ENCODE measurements at regions not wholly inside any gene's neighbourhood (a gene's known extent, or its start where the extent isn't known, plus 50 kb on each side); places are given as distances from the start of the nearest gene placed in this dataset.

GRCh38 chr1:193957556-193958095 lies 771.2 kb upstream of the B3GALT2 start:
- Mint-ChIP-seq H3K4me3 (no peak overlapping the region), H3K9me3 (no peaks in the 10 kb centered on the region), H3K27me3 (ENCODE audit: insufficient read depth) (no peaks in the 10 kb centered on the region), H3K27ac (no peak overlapping the region), H3K36me3 (ENCODE audit: low read depth) (no peaks in the 10 kb centered on the region), H3K4me1 (ENCODE audit: low read depth) (peaks cover 7% of the 10 kb centered on the region; the same call in 1 of the 2 replicates)
- DNase-seq, result no peak
- TF ChIP-seq CTCF (IDR thresholded peaks at IDR 0.05), result no peak

GRCh38 chr1:193952778-193953374 lies 766.5 kb upstream of the B3GALT2 start:
- Mint-ChIP-seq H3K9me3 (no peaks in the 10 kb centered on the region), H3K36me3 (ENCODE audit: low read depth) (no peaks in the 10 kb centered on the region), H3K27me3 (ENCODE audit: insufficient read depth) (no peaks in the 10 kb centered on the region; the same call in 1 of the 2 replicates), H3K27ac (no peak overlapping the region), H3K4me1 (ENCODE audit: low read depth) (no peaks in the 10 kb centered on the region), H3K4me3 (no peak overlapping the region)
- DNase-seq, result no peak
- no peak for TF ChIP-seq CTCF (IDR thresholded peaks at IDR 0.05)

GRCh38 chr1:193951984-193952383 lies 765.6 kb upstream of the B3GALT2 start:
- no peak overlapping the region for H3K4me3 Mint-ChIP-seq
- DNase-seq, result no peak
- no peak overlapping the region for H3K27ac Mint-ChIP-seq
- TF ChIP-seq CTCF (IDR thresholded peaks at IDR 0.05), result no peak
- H3K9me3 Mint-ChIP-seq, result no peaks in the 10 kb centered on the region
- no peaks in the 10 kb centered on the region; the same call in 1 of the 2 replicates for H3K27me3 Mint-ChIP-seq (ENCODE audit: insufficient read depth)
- H3K4me1 Mint-ChIP-seq (ENCODE audit: low read depth), result no peaks in the 10 kb centered on the region
- no peaks in the 10 kb centered on the region for H3K36me3 Mint-ChIP-seq (ENCODE audit: low read depth)

- Mint-ChIP-seq H3K9me3 (no peaks in the 10 kb centered on the region), H3K27ac (no peak overlapping the region), H3K36me3 (ENCODE audit: low read depth) (no peaks in the 10 kb centered on the region), H3K4me1 (ENCODE audit: low read depth) (no peaks in the 10 kb centered on the region), H3K4me3 (no peak overlapping the region), H3K27me3 (ENCODE audit: insufficient read depth) (peaks cover 1% of the 10 kb centered on the region)
- no peak for DNase-seq
- no peak for TF ChIP-seq CTCF (IDR thresholded peaks at IDR 0.05)
Measured at GRCh38 chr1:193944454-193944853, 758.0 kb upstream of the B3GALT2 start.

GRCh38 chr1:193940176-193940575 lies 753.8 kb upstream of the B3GALT2 start:
- H3K4me1 Mint-ChIP-seq (ENCODE audit: low read depth), result no peaks in the 10 kb centered on the region
- no peak overlapping the region for H3K4me3 Mint-ChIP-seq
- no peak for DNase-seq
- no peaks in the 10 kb centered on the region for H3K9me3 Mint-ChIP-seq
- no peak for TF ChIP-seq CTCF (IDR thresholded peaks at IDR 0.05)
- H3K27me3 Mint-ChIP-seq (ENCODE audit: insufficient read depth), result peaks cover 1% of the 10 kb centered on the region
- H3K27ac Mint-ChIP-seq, result no peak overlapping the region
- no peaks in the 10 kb centered on the region for H3K36me3 Mint-ChIP-seq (ENCODE audit: low read depth)
